GM19372 (cell line): ENCODE measurements at regions not wholly inside any gene's neighbourhood (a gene's known extent, or its start where the extent isn't known, plus 50 kb on each side); places are given as distances from the start of the nearest gene placed in this dataset.
A peak's percentile ranks its signal among the peaks of the same experiment; 100 is the strongest.

Source experiments
- ATAC-seq: cut with Tn5 transposase; IDR thresholded peaks from one replicate; pipeline ENCODE4 v1.9.1; 2021; ENCODE audit warnings: mild to moderate bottlenecking, low read depth, moderate library complexity; ENCODE audit not compliant: unreplicated experiment

DNA sequence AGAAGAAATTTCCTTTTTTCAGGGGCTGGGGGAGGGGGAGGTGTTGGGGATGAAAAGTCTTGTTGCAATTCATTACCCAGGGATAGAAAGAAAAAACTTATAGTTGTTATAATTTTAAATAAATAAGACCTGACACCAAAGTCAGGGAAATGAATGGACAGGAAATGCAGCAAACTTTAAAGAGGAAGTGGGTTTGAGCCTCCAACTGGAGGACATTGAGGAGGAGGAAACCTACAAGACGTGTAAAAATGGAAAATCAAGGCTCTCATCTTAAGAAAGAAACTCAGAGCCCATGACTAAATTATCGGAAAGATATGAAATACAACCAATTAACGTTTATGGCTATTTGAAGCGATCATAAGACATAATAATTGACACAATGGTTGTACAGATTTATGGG is 54.4 kb downstream of the NIBAN1 start:
- no peak for ATAC-seq

DNA sequence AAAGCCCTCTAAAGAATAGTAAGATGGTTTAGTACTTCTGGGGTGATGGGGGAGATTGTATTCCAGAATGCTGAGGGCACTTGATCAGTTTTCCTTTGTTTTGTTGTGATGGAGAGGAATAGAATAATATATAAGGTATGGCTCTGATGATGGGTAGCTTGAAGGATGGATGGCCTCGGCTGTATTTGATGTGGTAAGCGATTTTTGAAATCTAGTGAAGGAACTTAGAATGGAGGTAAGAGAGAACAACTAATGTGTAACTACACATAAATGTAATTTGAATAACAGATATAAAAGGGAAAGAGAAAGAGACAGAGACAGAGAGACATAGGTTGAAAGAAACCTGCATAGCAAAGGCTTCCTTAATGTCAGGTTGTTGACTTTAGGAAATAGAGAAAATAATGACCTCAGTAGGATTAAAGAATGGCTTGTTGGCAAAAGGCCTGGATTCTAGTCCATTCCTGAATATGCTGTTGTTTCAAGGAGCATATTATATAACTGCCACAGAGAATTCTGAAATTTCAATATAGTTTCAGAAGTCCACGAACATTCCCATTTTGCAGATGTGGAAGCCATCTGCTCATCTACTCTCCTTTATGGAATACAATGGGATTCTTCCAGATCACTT is 58.7 kb downstream of the NIBAN1 start:
- ATAC-seq, result no peak

GRCh38 chr1:184914149-184914548 is 60.2 kb downstream of the NIBAN1 start:
- ATAC-seq, result no peak

GRCh38 chr1:184912392-184912791 is 61.9 kb downstream of the NIBAN1 start:
- no peak for ATAC-seq

- ATAC-seq, result no peak
These were observed 62.5 kb downstream of the NIBAN1 start for GRCh38 chr1:184911830-184912229.

DNA sequence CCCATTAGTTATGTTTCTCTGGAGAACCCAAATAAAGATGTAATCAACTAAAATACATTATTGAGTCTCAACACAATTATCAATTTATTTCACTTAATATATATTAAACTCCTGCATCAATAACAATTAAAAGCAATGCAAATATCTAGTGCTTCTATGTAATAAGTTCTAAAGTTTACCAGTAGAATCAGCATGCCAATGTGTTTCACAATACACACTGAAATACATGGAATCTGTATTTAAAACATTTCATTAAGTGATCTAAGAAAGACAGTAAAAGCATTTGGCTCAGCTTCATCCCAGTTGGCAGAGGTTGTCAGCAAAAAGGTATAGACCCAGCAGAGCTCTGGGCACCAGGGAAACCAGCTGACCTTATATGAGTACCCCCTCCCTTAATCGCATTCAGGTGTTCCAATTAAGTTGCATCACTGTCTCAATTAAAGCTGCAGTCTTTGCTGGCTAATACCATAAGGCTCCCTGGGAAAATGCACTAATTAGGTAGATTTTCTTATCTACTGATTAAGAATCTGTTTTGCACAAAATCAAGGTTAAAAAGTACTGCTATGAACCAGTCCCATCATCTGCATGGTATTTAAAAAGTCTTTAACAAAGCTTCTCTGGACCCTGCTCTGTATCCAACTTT is 63.1 kb downstream of the NIBAN1 start:
- no peak for ATAC-seq

- no peak for ATAC-seq
These were observed 63.6 kb downstream of the NIBAN1 start for GRCh38 chr1:184910691-184911091.

DNA sequence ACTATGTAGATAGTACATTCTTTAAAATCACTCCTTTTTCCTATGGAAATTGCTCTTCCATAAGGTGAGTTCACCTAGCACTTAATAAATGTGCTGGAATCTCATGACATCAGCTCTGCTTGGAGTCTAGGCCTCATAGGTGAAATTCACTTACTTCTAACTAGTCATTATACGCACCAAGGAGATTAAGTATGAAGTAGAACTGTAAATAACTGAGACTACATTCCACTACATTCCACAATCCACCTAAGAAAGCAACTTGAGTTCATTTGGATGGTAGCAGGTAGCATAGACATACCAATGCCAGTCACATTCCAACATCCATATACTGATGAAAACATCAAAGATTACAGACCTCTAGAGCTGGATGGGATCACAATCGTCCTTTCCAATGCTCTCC is 64.3 kb downstream of the NIBAN1 start:
- ATAC-seq, result no peak

- no peak for ATAC-seq
These were observed 65.3 kb downstream of the NIBAN1 start for GRCh38 chr1:184909019-184909418.

- no peak for ATAC-seq
These were observed 65.8 kb downstream of the NIBAN1 start for GRCh38 chr1:184908506-184908905.

DNA sequence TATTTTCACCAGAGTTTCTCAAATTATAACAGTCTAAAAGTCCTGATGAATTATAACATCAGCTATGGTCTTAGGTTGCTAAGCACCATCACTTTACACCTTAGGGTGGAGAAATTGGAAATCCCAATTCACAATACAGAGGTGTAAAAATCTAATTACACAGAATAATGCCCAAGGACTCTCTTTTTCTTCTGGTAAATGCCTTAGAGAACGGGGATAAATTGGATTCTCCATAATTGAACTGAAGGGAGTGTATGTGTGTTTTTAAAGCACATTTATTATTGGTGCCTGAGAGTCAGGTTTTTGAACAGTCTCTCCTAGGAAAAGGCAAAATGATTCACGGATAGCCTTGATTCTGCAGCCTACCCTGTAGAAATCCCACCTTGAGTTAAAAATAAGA is 66.8 kb downstream of the NIBAN1 start:
- ATAC-seq, result no peak

- ATAC-seq, result no peak
These were observed 67.5 kb downstream of the NIBAN1 start for GRCh38 chr1:184906761-184907160.

DNA sequence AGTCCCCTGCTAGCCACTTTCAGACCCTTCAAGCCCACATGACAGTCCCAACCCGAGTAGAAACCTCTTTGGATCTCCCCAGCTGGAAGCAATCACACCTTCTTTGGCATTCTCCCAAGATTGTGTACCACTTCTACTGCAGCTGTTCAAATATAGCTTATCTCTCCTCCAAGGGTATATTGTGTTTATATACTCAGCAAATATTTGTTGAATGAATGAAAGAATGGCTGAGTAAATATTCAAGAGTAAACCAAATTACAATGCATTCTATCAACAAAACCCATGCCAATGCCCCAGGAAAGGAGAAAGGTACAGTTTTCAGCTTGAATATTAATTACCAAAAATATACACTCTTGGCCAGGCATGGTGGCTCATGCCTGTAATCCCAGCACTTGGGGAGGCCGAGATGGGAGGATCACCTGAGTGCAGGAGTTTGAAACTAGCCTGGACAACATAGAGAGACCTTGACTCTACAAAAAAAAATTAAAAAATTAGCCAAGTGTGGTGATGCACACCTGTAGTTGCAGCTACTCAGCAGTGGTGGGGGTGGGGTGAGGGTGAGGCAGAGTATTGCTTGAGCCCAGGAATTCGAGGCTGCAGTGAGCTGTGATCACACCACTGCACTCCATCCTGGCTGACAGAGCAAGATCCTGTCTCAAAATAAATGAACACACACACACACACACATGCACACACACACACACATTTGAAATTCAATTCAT is 68.5 kb downstream of the NIBAN1 start:
- ATAC-seq, result no peak

DNA sequence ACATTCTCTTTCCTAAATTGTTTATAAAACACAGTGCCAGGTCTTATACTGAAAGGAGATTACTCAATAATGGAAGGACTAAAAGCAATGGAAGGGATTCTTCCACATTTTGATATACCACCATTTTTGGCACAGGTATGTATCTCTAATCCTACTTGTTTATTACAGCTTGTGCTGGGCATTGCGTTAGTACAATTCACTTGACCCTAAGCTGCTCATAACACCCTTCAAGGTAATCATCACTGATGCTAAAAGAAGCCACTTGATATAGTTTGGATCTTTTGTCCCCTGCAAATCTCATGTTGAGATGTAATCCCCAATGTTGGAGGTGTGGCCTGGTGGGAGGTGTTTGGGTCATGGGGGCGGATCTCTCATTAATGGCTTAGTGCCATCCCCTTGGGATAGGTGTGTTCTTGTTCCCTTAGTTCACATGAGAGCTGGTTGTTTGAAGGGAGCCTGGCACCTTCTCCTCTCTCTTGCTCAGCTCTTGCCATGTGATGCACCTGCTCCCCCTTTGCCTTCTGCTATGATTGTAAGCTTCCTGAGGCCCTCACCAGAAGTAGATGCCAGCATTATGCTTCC is 71.1 kb downstream of the NIBAN1 start:
- ATAC-seq, result no peak

DNA sequence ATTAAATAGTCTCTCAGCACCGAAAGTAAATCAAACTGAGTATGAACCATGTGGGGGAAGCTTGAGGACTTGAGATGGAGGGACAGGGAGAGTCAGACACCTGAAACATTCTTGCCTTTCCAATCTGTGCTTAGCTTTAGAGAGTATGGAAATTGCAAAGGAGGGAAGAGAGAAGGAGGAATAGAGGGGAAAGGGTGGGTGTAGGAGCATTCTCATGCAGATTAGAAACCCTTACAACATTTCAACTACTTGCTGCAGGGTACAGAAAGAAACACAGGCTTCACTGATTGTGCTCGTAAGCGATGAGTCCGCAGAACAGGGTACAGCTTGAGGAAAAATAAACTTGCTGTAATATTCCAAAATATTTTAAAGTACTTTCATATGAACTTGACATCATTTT is 73.8 kb downstream of the NIBAN1 start:
- ATAC-seq, result no peak

DNA sequence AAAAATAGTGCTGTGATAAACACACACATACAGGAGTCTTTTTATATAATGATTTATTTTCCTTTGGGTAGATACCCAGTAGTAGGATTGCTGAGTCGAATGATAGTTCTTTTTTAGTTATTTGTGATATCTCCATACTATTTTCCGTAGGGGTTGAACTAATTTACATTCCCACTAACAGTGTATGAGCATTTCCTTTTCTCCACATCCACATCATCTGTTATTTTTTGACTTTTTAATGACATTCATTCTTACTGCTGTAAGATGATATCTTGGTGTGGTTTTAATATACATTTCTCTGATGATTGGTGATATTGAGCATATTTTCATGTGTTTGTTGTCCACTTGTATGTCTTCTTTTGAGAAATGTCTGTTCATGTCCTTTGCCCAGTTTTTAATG is 78.3 kb downstream of the NIBAN1 start:
- ATAC-seq, result no peak

- ATAC-seq, result no peak
These were observed 79.2 kb downstream of the NIBAN1 start for GRCh38 chr1:184895086-184895485.

GRCh38 chr1:184893695-184894094 is 80.6 kb downstream of the NIBAN1 start:
- ATAC-seq, result no peak

DNA sequence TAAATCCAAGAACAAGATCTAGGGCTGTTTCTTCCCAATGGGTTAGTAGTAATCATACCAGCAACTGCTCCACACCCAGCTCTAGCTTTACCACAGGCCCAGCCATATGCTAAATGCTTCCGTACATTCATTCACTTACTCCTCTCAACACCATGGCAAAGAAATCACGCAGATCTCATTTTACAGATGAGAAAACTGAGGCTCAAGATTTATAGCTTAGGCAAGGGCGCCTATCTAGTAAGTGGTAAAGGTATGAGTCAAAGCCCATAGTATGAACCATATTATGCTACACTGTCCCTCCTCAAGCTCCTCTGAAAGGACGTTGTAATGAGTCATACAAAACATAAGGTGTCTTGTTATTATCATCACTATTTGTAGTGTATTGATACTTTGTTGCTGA is 82.2 kb downstream of the NIBAN1 start:
- peak; percentile 60 for ATAC-seq

DNA sequence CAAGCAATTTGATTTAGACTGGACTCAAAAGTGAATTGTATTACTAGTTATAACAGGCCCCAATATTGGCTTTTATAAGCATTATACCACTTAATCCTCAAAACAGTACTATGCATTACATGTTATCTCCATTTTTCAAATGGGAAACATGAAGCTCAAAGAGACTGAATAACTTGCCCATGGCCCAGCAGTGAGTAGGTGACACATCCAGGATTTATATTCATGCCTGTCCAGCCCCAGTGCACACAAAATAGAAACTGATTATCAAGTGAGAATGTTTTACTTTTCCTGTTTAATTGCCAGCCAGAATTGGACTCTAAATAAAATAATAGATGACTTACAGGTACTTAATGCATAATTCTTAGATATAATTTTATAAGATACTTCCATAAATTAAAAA is 82.9 kb downstream of the NIBAN1 start:
- ATAC-seq, result no peak

DNA sequence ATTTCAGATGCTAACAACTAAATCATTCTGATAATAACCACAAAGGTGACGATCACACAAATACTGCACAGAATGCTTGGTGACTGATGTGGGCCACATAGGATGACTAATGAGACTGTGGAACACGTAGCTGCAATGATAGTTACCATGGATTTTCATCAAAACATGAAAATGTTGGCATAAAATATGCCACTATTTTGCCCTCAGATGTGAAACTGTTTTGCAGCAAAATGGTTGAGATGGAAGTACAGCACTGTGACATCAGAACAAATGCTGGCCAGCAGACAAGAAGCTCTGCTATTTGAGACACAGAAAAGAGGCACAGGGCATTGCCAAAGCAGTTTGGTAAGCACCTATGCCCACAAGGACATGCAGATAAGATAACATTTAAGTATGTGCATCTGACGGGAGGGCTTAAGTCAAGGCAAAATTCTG is 83.8 kb downstream of the NIBAN1 start:
- no peak for ATAC-seq

DNA sequence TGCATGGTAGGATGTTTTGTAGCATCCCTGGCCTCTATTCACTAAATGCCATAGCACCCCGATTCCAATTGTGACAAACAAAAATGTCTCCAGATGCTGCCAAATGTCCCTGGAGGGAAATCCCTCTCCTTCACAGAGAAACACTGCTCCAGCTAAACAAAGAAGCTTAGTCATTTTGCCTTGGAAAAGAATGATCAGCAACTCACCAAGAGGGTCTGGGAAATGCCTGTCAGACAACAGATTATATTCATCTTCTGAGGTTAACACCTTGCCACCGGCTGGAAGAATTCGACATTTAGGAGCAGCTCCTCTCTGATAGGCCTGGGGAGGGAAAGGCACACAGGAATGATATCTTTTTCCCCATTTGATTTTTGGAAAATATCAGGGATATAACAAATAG is 84.4 kb downstream of the NIBAN1 start:
- ATAC-seq, result no peak
